NCI-H460 (cell line): ENCODE measurements at regions not wholly inside any gene's neighbourhood (a gene's known extent, or its start where the extent isn't known, plus 50 kb on each side); places are given as distances from the start of the nearest gene placed in this dataset.
A peak's percentile ranks its signal among the peaks of the same experiment; 100 is the strongest.

Experiments used
- DNase-seq: peaks from one replicate; pipeline ENCODE4 v3.0.0-alpha.2; 2016; ENCODE audit warnings: low read depth; ENCODE audit errors: extremely low read depth

GRCh38 chrX:142742581-142742980 lies 283.1 kb upstream of the SPANXN4 start:
- no peak for DNase-seq

- no peak for DNase-seq
These were observed 292.4 kb upstream of the SPANXN4 start for GRCh38 chrX:142733327-142733726.

GRCh38 chrX:142711796-142712290 lies 313.9 kb upstream of the SPANXN4 start:
- peak; percentile 27 for DNase-seq

- DNase-seq = no peak
These were observed 323.0 kb upstream of the SPANXN4 start for GRCh38 chrX:142702749-142703148.

GRCh38 chrX:142688256-142688655 lies 337.5 kb upstream of the SPANXN4 start:
- DNase-seq = no peak

- no peak for DNase-seq
These were observed 339.0 kb upstream of the SPANXN4 start for GRCh38 chrX:142686653-142687283.

GRCh38 chrX:142686206-142686605 lies 339.5 kb upstream of the SPANXN4 start:
- DNase-seq = no peak

- DNase-seq = no peak
These were observed 345.7 kb upstream of the SPANXN4 start for GRCh38 chrX:142680038-142680437.

GRCh38 chrX:142671036-142671435 lies 354.7 kb upstream of the SPANXN4 start:
- DNase-seq = no peak

- DNase-seq = no peak
These were observed 362.2 kb upstream of the SPANXN4 start for GRCh38 chrX:142663330-142664095.

GRCh38 chrX:142661696-142662095 lies 364.0 kb upstream of the SPANXN4 start:
- DNase-seq = no peak

- no peak for DNase-seq
These were observed 370.2 kb upstream of the SPANXN4 start for GRCh38 chrX:142655507-142655906.

- DNase-seq = no peak
These were observed 388.5 kb upstream of the SPANXN4 start for GRCh38 chrX:142637206-142637605.

- DNase-seq = no peak
These were observed 409.1 kb upstream of the SPANXN4 start for GRCh38 chrX:142616636-142617035.

GRCh38 chrX:142613403-142613802 lies 408.3 kb upstream of the MAGEC2 start:
- DNase-seq = no peak

- peak; percentile 12 for DNase-seq
These were observed 401.5 kb upstream of the MAGEC2 start for GRCh38 chrX:142606629-142607028.

GRCh38 chrX:142601792-142602191 lies 396.7 kb upstream of the MAGEC2 start:
- DNase-seq = no peak

- DNase-seq = no peak
These were observed 388.3 kb upstream of the MAGEC2 start for GRCh38 chrX:142593361-142593862.

GRCh38 chrX:142576615-142577014 lies 371.5 kb upstream of the MAGEC2 start:
- no peak for DNase-seq

GRCh38 chrX:142549923-142550322 lies 344.8 kb upstream of the MAGEC2 start:
- DNase-seq = no peak

GRCh38 chrX:142505839-142506238 lies 300.7 kb upstream of the MAGEC2 start:
- DNase-seq = no peak
